HG02981 (cell line): ENCODE measurements at regions not wholly inside any gene's neighbourhood (a gene's known extent, or its start where the extent isn't known, plus 50 kb on each side); places are given as distances from the start of the nearest gene placed in this dataset.
A peak's percentile ranks its signal among the peaks of the same experiment; 100 is the strongest.
"Not testable (repeated sequence)": the region's sequence is repeated elsewhere in the genome, so short reads cannot be mapped to it uniquely, and the experiment has no call there.

Experiments
- ATAC-seq: cut with Tn5 transposase; IDR thresholded peaks from one replicate; pipeline ENCODE4 v1.9.1; 2021; ENCODE audit warnings: mild to moderate bottlenecking, moderate library complexity; ENCODE audit not compliant: unreplicated experiment

DNA sequence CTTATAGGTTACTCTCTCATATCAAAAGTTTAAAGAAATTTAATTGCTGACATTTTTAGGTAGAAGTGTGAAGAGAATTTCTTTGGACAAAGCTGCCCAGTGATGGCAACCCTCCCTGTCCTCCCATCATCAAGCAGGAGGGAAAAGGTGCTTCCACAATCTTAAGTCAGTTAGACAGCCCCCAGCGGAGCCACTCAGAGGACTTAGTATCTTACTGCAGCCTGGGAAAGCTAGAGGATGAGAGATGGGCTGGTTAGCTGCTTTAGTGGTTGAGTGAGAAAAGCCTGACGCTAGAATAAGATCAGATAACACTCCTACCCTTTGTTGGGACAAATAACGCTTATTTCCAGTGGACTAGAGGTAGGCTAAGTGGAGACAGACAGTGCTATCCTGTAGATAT lies 227.1 kb downstream of the RFPL4B start:
- no peak for ATAC-seq

DNA sequence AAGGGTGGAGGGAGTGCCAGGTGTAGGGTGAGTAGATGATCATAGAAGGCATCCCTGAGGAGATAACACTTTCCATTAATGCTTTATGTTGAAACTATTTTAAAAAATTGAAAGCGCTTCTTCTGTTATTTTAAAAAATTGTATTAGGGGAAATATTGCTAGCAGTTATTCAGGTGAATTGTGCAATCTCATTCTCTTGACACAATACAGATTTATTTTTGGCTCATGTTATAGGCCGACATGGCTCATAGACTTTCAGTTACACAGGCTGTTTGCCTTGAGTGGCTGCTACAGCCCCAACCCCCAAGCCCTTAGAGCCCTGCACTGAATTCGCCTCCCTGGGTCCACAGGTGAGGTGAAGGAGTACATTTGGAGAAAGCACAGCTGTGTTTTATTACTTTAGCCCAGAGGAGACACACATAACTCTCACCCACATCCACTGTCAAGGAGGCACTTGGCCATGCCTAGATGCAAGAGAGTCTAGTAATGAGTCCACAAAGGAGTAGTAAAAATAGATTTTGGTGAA lies 228.2 kb downstream of the RFPL4B start:
- no peak for ATAC-seq

DNA sequence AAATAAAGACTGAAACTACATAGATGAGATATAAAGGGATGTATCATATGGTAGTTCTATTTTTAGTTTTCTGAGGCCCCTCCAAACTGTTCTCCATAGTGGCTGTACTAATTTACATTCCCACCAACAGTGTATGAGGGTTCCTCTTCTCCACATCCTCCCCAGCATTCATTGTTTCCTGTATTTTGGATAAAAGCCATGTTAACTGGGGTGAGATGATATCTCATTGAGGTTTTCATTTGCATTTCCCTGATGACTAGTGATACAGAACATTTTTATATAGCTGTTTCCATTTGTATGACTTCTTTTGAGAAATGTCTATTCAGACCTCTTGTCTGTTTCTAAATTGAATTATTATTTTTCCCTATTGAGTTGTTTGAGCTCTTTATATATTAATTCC lies 229.3 kb downstream of the RFPL4B start:
- ATAC-seq = no peak

DNA sequence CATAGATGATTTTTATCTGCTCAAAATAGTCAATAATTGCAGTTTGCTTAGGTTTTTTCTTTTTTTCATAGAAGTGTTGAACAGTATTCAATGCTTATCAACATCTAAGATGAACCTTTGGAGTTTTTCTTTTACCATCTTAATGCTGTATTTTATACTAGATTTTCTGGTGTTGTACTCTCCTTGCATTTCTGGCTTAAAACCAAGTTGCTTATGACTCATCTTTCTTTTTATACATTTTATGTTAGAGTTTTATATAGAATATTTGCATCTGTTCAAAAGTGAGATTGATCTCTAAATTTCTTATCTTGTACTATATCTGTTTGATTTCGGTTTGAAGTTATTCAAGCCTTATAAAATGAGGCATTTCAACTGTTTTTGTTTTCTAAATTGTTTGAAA lies 232.5 kb downstream of the RFPL4B start:
- no peak for ATAC-seq

DNA sequence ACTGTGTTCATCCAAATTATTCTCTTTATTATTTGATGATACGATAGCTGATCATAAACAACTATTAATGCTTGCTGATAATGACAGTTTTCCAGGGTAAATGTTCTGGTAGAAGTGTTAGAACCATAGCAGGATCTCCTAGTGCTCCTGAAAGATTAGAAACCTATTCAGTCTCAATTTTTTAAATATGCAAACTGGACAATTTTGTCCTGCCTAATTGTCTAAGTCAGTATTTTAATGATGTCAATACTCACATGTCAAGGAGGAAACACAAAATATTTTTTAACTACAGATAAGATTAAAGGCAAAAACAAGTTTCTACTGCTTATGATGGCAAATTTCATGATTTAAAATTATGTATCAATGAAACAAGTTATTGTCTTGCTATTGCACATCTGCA lies 233.9 kb downstream of the RFPL4B start:
- no peak for ATAC-seq

DNA sequence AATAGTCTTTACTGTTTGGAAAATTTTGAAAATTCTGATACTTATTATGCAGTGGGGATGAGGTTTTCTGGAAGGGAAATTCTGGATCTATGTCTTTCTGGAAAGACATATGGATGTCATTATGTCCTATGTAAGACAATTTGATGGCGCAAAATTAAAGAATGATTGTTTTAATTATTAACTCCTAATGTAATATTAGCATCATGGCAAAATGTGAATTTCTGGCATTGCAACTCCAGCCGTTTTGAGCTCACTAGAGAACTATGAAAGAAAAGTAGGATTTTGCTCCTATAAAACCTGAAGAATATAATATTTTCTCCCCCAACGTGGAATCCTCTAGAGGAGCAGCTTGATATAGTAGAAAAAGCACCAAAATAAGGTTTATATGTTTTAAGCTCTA lies 243.2 kb downstream of the RFPL4B start:
- no peak for ATAC-seq

DNA sequence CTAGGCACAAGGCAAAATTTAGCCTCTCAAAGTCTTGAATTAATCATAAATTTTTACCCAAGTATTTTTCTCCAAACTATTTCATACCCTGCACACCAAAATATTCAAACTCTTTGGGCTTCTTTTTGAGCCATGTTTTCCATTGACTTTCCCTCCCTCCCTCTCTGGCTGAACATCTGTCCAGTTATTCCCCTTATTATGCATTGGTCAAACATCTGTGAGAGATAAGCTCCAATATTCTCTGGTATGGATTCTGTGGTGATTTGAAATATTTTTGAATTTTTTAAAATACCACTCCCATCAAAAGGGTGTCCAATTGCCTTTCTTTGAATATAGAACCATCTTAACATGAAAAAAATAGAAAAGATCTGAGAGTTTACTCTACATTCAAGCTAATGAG lies 244.2 kb downstream of the RFPL4B start:
- ATAC-seq = no peak

DNA sequence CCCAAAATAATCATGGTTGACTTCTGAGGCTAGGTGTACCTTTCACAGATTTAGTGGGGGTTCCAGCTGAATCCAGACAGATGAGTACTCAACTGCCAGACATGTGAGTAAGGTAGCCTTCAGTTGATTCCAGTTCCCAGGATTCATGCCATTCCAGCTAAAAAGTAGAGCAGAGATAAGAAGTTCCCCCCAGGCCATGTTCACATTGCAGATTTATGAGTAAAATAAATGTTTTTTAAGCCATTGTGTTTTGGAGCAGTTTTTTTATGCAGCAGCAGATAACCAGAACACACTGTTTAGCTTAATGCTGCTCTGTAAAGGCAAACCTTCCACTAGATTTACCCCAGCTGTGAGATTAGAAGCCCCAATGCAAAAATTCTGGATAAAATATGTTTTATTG lies 245.0 kb downstream of the RFPL4B start:
- no peak for ATAC-seq

DNA sequence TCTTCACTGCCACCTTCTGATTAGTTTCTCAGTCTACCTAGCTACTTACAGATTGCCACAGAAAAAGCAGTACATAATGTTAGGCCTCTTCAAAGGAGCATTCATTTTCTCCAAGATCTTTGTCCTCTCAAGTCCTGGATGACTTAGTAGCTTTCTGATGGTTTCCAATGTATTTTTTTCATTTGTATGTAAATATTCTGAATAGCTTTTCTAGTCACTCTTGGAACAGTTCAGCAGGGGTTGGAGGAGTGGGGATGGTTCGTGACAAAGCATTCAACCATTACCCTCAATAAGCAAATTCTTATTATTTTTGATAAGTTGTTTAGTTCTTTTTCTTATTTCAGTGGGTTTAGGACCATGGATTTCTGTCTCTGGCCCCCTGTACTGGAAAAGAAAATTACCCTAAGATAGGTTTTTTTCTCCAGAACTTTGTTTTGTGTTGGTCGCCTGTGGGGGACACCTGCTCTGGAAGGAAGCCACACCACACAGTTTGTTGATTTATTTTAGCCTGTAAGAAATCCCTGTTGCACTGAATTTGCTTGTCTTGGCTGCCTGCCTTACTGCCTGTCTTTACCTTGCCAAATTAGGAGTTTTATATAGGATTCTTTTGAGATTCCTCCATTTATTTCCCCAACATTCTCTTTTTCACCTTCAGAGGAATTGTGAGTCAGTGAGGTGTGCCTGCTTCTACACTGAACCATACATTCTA lies 247.9 kb downstream of the RFPL4B start:
- no peak for ATAC-seq

DNA sequence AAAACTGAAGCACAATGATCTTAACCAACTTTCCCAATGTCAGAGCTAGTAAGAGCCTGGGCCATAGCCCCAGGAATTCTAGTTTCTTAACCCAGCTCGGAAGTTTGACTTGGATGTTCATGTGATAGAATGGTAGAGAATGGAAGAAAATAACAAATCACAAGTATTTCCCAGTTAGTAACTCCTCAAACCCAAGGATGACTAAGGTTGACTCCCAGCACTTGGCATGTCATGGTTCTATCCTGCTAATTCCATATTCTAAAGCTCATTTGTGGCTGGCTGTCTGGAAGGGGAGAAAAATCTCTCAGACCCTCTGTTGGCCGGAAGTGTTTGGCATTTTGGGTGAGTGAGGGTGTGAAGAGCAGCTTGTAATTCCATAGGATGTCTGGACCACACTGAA lies 248.7 kb downstream of the RFPL4B start:
- no peak for ATAC-seq

DNA sequence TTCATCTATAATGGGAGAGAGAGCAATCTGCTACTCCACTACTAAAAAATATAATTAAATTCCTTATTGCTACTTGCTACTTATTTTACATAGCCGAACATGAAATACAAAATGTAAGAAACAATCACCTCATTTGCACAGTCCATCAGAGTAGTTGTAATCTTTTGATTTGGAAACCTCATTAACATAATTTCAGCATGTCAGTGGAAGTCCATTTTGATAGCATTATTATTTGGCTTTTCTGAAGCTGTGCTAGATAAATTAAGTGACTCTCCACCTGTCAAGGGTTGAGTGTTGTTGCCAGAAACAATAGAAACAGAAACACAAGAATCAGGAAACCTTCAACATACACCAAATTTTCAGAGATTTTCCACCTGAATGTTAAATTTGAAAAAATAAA lies 250.0 kb downstream of the RFPL4B start:
- no peak for ATAC-seq

DNA sequence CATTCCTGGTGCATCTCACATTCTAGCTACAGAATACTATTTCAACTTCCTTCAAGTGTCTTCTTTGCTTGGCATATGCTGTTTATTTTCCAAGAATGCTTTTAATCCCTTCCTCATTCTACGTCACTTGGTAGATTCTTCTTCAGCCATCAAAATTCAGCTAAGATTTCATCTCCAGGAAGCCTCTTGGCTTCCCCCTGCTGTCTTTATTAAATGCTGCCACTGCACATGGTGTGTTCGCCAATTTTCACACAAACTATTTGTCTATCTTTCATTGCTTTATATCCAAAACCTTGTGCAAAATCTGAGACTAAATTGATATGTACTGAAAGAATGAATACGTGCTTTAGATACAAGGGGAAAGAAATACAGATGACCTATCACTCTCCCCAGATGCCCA lies 253.0 kb downstream of the RFPL4B start:
- no peak for ATAC-seq

DNA sequence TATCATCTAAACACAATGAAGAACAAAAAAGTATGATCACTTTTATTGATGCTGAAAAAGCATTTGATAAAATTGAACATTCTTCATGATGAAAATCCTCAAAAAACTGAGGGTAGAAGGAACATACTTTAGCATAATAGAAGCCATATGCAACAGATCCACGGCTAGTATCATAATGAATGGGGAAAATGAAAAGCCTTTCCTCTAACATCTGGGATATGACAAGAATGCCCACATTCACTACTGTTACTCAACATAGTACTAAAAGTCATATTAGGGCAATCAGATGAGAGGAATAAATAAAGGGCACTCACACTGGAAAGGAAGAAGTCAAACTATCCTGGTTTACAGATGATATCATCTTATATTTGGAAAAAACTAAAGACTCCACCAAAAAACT lies 256.6 kb downstream of the RFPL4B start:
- no peak for ATAC-seq

DNA sequence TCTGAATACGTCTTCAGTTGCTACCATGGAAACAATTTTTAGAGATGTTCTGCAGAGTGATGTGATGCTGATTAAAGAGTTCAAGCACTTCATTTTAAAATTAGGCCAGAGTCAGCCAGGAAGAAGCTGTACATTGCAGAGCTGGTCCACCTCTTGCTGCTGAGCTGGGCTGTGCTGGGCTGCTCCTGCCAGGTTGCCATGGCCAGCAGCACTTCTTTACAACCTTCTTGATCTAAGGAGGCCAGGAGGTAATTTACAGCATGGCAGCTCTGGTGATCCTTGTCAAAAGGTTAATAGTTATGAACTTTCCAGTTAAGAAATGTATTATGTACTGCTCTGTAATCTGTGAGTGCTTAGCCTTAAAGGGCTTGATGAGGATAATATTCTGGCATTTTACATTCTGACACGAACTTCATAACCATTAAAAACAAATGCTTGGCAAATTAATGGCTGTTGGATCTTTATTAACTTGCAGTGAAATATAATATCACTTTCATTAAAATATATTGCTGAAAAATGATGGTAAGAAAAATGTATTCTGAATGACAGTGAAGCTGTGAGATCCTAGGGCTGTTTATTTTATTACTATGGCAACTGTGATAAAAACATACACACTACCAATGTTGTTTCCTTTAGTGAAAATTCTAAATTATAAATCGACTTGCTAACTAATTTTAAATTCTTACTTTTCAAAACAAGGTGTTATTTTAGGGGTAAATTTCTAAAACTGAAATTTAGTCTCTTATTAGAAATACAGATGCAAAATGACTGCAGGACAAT lies 259.7 kb downstream of the RFPL4B start:
- no peak for ATAC-seq

DNA sequence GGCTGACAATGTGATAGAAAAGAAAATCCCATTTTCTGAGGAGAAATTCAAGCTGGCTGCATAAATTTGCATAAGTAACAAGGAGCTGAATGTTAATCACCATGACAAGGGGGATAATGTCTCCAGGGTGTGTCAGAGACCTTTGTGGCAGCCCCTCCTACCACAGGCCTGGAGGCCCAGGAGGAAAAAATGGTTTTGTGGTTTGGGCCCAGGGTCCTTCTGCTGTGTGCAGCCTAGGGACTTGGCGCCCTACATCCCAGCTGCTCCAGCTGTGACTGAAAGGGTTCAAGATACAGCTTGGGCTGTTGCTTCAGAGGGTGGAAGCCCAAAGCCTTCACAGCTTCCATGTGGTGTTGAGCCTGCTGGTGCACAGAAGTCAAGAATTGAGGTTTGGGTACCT lies 261.8 kb downstream of the RFPL4B start:
- not testable (repeated sequence) for ATAC-seq

DNA sequence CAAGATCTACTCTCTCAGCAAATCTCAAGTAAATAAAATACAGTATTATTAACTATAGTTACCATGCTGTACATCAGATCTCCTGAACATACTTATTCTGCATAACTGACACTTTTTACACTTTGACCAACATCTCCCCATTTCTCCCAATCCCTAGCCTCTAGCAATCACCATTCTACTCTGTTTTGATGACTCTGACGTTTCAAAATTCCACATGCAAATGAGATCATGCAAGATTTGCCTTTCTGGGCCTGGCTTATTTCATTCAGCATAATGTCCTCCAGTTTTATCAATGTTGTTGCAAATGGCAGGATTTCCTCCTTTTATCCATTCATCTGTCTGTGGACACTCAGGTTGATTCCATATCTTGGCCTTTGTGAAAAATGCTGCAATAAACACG lies 266.3 kb downstream of the RFPL4B start:
- ATAC-seq = no peak

DNA sequence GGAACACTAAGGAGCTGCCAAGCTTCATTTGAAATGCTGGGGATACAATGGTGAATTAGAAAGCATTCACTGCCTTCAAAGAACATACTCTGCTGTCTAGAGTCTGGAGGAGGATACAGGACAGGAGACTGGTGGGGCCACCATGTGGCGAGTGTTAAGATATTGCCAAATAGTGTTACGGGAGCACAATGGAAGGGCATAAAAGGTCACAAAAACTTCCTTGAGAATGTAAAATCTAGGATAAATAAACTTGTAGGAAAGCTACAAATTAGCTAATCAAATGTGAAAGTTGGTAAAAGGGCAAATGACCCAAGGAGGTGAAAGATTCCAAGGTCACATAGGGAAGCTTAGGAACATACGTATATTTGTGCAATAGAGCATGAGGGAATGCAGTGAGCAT lies 271.7 kb downstream of the RFPL4B start:
- ATAC-seq = no peak

DNA sequence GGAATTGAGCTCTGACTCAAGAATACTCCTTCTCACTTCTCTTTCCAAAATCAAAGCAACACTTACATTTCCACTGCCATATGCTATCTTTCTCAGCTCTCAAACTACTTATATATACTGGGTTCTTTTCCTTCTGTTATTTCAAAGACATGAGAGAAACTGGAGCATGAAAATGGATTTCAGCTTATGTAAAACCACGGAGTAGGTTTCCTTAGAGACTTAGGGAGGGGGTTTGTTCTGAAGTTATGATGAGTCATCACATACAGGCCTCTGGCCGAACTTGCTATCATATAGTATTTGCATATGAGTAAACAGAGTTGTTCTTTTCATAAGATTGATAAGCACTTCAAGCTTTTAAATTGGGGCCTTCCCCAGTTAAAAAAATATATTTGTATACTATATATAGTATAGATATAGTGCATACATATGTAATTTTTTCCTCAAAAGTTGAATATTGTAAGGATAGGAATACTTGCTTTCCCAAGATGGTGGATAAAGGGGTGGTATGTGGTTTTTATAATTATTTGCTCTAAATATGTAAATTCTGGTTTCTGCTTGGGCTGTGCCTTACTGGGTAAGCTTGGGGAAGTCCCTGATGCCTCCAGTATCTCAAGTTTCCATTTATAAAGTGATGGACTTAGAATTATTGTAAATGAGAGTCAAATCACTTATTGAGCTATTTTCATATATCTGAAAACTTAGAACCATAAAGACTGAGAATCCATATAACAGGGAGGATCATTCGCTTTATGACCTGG lies 273.9 kb downstream of the RFPL4B start:
- ATAC-seq = peak; percentile 58

DNA sequence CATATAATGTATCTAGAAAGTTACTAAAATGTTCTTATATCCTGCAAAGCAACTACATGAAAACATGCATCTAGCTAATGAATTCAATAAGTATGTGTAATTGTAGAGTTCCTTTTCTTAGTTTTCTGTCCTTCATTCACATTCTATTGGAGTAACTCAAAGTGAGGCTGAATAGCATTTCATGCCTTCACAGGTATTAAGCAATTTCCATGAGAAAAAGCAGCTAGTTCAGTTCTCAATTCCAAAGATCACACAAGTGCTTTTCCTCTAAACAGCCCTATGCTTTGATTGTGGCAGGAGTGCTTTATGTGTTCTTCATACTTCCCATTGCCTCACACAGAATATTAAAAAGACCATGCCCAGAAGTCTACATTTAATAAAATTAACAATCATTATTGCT lies 274.9 kb downstream of the RFPL4B start:
- ATAC-seq = no peak

DNA sequence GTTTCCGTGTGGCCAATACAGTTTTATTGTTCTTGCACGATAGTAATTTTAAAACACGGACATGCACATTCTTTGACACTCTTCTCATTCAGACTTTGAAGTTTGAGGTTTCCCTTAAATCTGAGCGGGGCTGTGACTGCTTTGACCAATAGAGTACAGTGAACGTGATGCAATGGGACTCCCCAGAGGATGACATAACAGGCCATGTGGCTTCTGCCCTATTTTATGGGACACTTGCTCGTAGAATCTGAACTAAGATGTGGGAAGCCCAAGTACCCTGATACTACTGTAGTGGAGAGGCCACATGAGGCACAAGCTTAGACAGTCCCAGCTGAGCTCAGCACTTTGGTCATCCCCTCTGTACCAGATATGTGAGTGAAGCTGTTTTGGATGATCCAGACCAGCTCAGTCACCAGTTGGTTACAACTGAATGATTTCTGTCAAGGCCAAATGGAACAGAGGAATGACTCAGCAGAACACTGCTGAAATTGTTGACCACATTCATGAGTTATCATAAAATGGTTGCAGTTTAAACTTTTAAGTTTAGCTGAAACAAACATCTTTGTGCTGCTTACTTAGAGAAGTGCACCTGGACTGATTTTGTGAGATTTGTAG lies 279.4 kb downstream of the RFPL4B start:
- ATAC-seq = no peak

DNA sequence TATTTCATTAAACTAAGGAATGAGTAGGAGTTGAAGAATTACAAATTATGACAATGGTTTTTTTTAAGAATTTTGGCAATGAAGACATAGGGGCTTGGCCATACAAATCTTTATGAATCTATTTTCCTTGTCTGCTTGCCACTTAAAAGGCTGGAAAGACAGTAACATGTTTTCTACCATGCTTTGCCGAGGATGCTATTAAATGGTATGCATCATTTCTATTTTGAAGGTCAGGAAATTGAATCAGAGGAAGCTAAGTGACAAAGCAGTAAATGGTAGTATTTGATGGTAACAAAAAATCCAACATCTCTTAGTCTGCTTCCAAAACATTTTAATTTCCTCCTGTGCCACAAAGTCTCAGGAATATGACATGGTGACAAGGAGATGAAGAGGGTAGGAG lies 287.2 kb downstream of the RFPL4B start:
- ATAC-seq = no peak
